ENCODE measurements at regions not wholly inside any gene's neighbourhood (a gene's known extent, or its start where the extent isn't known, plus 50 kb on each side); places are given as distances from the start of the nearest gene placed in this dataset.

DNA sequence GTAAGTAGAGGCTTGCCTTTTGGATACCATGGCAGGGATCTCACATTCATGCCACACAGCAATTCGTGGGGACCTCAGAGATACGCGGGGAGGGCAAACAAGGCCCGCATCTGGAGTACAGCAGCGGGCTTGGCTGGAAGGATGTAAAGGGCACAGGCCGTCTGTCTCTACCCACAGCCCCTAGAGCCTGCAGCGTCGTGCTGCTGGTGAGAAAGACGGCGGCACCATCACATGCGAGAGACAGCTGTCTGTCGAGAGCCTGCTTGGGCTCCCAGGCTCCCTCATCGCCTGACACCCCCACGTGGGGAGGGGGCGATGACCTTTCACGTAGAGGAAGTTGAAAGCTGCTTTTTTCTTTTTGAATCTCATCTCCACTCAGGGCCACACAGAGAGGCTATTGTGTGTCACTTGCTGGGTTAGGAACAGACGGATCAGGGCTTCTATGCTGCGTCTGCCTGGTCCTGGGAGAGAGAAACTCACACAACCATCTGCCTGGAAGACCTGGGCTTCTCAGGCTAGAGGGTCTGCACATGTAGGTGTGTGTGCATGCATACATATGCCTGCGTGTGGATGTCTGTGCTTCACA is 134.6 kb upstream of the PPP1R26 start:
- CTCF ChIA-PET, result no interaction called here
- 88% methylated on average over 16 of the region's 19 CpGs for WGBS (ENCODE audit: insufficient coverage)

More for the DNA sequence above, 134.6 kb upstream of the PPP1R26 start:
- H3K9ac ChIP-seq (ENCODE audit: low read length), result no peak overlapping the region
- intact Hi-C loops (cut with micrococcal nuclease), result no loop called here
- peaks cover 8% of the 10 kb centered on the region for H3K27me3 Mint-ChIP-seq
- no peaks in the 10 kb centered on the region for H3K4me1 Mint-ChIP-seq
- no peaks in the 10 kb centered on the region for H3K79me2 ChIP-seq (ENCODE audit: control insufficient read depth, insufficient read depth, low read length)
- ATAC-seq (ENCODE audit: low read depth) (no peak), DNase-seq (no peak)
- H3K4me2 ChIP-seq (replicated peaks; ENCODE audit: low read depth, low read length, poor library complexity, severe bottlenecking), result no peak overlapping the region
- H3K9me3 ChIP-seq (ENCODE audit: control extremely low read depth in 1 of 3, control insufficient read depth in 2 of 3, insufficient read depth in 1 of 3, low read length in 2 of 3), result no peaks in the 10 kb centered on the region
- no peak overlapping the region for H3K4me3 ChIP-seq (ENCODE audit: control extremely low read depth in 1 of 5, extremely low read depth in 1 of 5, insufficient read depth in 1 of 5, low read depth in 2 of 5, low read length in 4 of 5)
- H3K27ac ChIP-seq (ENCODE audit: low read length in 2 of 2), result no peak overlapping the region
- no peak overlapping the region for H3K27ac Mint-ChIP-seq
- H3K4me3 Mint-ChIP-seq, result no peak overlapping the region
- H3K9me3 Mint-ChIP-seq (ENCODE audit: insufficient read depth), result no peaks in the 10 kb centered on the region
- peaks cover 0 to 6% (median 0%) of the 10 kb centered on the region in 4 experiments for H3K27me3 ChIP-seq (replicated peaks in 1 of 4; ENCODE audit: control extremely low read depth in 1 of 4, control insufficient read depth in 3 of 4, insufficient read depth in 4 of 4, low read length in 3 of 4)
- TF ChIP-seq EZH2 (IDR thresholded peaks at IDR 0.05; ENCODE audit: borderline replicate concordance, insufficient read depth, low read depth, low read length, poor library complexity, severe bottlenecking), result no peak
- no peak for TF ChIP-seq CTCF (IDR thresholded peaks at IDR 0.05)
- no peak overlapping the region for H2AFZ ChIP-seq (ENCODE audit: insufficient read depth, low read depth, low read length, poor library complexity, severe bottlenecking)
- no peaks in the 10 kb centered on the region for H3K4me1 ChIP-seq (ENCODE audit: control insufficient read depth in 2 of 2, insufficient read depth in 2 of 2, low read length in 2 of 2)
- H3K36me3 ChIP-seq (replicated peaks in 1 of 2; ENCODE audit: control extremely low read depth in 1 of 2, control insufficient read depth in 1 of 2, extremely low read depth in 1 of 2, insufficient read depth in 2 of 2, low read length in 1 of 2), result no peaks in the 10 kb centered on the region
- no peaks in the 10 kb centered on the region for H4K20me1 ChIP-seq (ENCODE audit: control insufficient read depth, insufficient read depth, low read length, poor library complexity, severe bottlenecking)
- POLR2A ChIA-PET, result no interaction called here
